Loucy (cell line): ENCODE measurements at regions not wholly inside any gene's neighbourhood (a gene's known extent, or its start where the extent isn't known, plus 50 kb on each side); places are given as distances from the start of the nearest gene placed in this dataset.

Experiments used
- H2AFZ ChIP-seq: fragments of 200-600 bp; sonication (generic); 2 replicates; pipeline ENCODE4 v1.6.0; 2016; ENCODE audit warnings: antibody characterized with exemption, mild to moderate bottlenecking, low read length, moderate library complexity
- H3F3A ChIP-seq: fragments of 200-600 bp; 2 replicates; pipeline ENCODE4 v1.6.0; 2016; ENCODE audit warnings: antibody characterized with exemption, low read depth, mild to moderate bottlenecking
- H3K27me3 ChIP-seq: fragments of 200-600 bp; sonication (generic); 2 replicates; pipeline ENCODE4 v1.6.1; 2014; ENCODE audit warnings: low read length, mild to moderate bottlenecking; ENCODE audit not compliant: insufficient read depth, poor library complexity, severe bottlenecking
- H3K36me3 ChIP-seq: fragments of 200-600 bp; sonication (generic); 2 replicates; pipeline ENCODE4 v1.6.1; 2016; ENCODE audit warnings: low read length; ENCODE audit not compliant: insufficient read depth
- H3K4me1 ChIP-seq: fragments of 200-600 bp; sonication (generic); 2 replicates; pipeline ENCODE4 v1.5.1; 2014; ENCODE audit warnings: low read length, mild to moderate bottlenecking; ENCODE audit not compliant: insufficient read depth, poor library complexity, severe bottlenecking
- H3K4me2 ChIP-seq: fragments of 200-600 bp; sonication (generic); 2 replicates; pipeline ENCODE4 v1.6.0; 2014; ENCODE audit warnings: antibody characterized with exemption, low read length, low read depth, mild to moderate bottlenecking; ENCODE audit not compliant: poor library complexity, severe bottlenecking
- H3K4me3 ChIP-seq: fragments of 200-600 bp; sonication (generic); 2 replicates; pipeline ENCODE4 v1.5.1; 2014; ENCODE audit warnings: low read length, mild to moderate bottlenecking, mixed read lengths; ENCODE audit not compliant: poor library complexity, severe bottlenecking
- H3K79me2 ChIP-seq: fragments of 200-600 bp; sonication (generic); 2 replicates; pipeline ENCODE4 v1.6.1; 2014; ENCODE audit warnings: low read length; ENCODE audit not compliant: insufficient read depth
- H3K9ac ChIP-seq: fragments of 200-600 bp; sonication (generic); 2 replicates; pipeline ENCODE4 v1.6.0; 2014; ENCODE audit warnings: mild to moderate bottlenecking, low read depth, low read length, moderate library complexity; ENCODE audit not compliant: poor library complexity, severe bottlenecking
- H3K9me2 ChIP-seq: fragments of 200-600 bp; sonication (generic); replicated peaks from 2 replicates; pipeline ENCODE4 v1.6.1; 2016; ENCODE audit warnings: low read depth, low read length, mixed read lengths
- H3K9me3 ChIP-seq: fragments of 200-600 bp; sonication (generic); 2 replicates; pipeline ENCODE4 v1.6.1; 2014; ENCODE audit warnings: mild to moderate bottlenecking, antibody characterized with exemption, low read length, low read depth; ENCODE audit not compliant: insufficient read depth
- H4K20me1 ChIP-seq: fragments of 200-600 bp; sonication (generic); 2 replicates; pipeline ENCODE4 v1.6.0; 2014; ENCODE audit warnings: antibody characterized with exemption, low read length, mild to moderate bottlenecking; ENCODE audit not compliant: insufficient read depth, poor library complexity, severe bottlenecking
- EZH2phosphoT487 ChIP-seq: fragments of 200-600 bp; IDR thresholded peaks from 2 replicates; pipeline ENCODE4 v1.6.1; 2018; ENCODE audit warnings: antibody characterized with exemption, mild to moderate bottlenecking, moderate library complexity, borderline replicate concordance
- TF ChIP-seq, protein P1 (sequence below): fragments of 200-600 bp; sonication (generic); conservative IDR thresholded peaks from 2 replicates; pipeline ENCODE4 v1.5.1; 2014; ENCODE audit warnings: mild to moderate bottlenecking, antibody characterized with exemption, low read length

DNA sequence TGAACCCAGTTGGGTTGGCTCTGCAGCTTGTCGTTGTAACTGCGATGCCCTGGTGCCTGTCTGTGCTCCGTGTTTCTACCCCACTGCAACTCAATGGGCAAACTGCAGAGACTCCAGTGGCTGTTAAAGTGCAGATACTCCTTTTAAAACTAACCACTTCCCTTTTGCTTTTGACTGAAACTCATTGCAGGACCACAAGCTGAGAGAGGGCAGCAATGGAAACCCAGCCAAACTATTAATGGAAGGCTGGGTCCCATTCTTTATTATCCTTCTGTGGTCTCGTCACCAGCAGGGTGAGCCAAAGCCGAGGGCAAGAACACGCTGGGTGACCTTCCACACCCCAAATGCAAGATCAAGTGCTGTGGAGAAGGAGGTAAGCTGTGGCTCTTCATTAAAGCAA, 910.4 kb downstream of the VRK1 start:
- no peaks in the 10 kb centered on the region for H3K9me3 ChIP-seq
- H2AFZ ChIP-seq: peak overlapping the region; percentile 60
- TF ChIP-seq, protein P1, sequence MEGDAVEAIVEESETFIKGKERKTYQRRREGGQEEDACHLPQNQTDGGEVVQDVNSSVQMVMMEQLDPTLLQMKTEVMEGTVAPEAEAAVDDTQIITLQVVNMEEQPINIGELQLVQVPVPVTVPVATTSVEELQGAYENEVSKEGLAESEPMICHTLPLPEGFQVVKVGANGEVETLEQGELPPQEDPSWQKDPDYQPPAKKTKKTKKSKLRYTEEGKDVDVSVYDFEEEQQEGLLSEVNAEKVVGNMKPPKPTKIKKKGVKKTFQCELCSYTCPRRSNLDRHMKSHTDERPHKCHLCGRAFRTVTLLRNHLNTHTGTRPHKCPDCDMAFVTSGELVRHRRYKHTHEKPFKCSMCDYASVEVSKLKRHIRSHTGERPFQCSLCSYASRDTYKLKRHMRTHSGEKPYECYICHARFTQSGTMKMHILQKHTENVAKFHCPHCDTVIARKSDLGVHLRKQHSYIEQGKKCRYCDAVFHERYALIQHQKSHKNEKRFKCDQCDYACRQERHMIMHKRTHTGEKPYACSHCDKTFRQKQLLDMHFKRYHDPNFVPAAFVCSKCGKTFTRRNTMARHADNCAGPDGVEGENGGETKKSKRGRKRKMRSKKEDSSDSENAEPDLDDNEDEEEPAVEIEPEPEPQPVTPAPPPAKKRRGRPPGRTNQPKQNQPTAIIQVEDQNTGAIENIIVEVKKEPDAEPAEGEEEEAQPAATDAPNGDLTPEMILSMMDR: peak; percentile 64
- no peak for TF ChIP-seq EZH2phosphoT487
- peak overlapping the region; percentile 25 for H3K9ac ChIP-seq
- 0 out of 2 replicates have a peak, but pooled peaks cover 5% of the 10 kb centered on the region for H3F3A ChIP-seq
- H3K4me2 ChIP-seq: peak overlapping the region; percentile 73
- H3K79me2 ChIP-seq: no peaks in the 10 kb centered on the region
- no peaks in the 10 kb centered on the region for H3K9me2 ChIP-seq
- H3K4me3 ChIP-seq: peak overlapping the region; percentile 55
- H3K27me3 ChIP-seq: no peaks in the 10 kb centered on the region
- no peaks in the 10 kb centered on the region for H3K36me3 ChIP-seq
- H3K4me1 ChIP-seq: peaks cover 48% of the 10 kb centered on the region
- no peaks in the 10 kb centered on the region for H4K20me1 ChIP-seq

DNA sequence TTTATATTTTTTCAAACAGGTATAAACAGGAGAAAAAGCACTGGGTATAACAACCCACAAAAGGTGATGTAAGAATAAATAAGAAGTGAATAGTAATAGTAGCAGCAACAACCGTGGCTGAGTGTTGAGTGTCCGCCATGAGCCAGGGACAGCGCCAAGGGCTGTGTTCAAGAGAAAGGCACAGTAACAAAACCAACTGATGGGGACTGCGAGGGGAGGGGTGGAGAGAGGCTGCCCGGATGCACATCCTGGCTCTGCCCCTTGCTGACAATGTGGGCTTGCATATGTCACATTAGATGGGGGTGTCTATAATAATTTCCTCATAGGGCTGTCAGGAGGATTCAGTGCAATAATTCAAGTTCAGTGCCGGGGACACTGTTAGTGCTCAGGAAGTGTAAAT, 912.4 kb downstream of the VRK1 start:
- H3K9me3 ChIP-seq: no peaks in the 10 kb centered on the region
- no peaks in the 10 kb centered on the region for H3K36me3 ChIP-seq
- H3F3A ChIP-seq: 0 out of 2 replicates have a peak, but pooled peaks cover 5% of the 10 kb centered on the region
- H3K9ac ChIP-seq: no peak overlapping the region
- TF ChIP-seq, protein P1: no peak
- TF ChIP-seq EZH2phosphoT487: no peak
- peaks cover 43% of the 10 kb centered on the region for H3K4me1 ChIP-seq
- no peak overlapping the region for H3K4me3 ChIP-seq
- no peak overlapping the region for H2AFZ ChIP-seq
- H3K4me2 ChIP-seq: no peak overlapping the region
- no peaks in the 10 kb centered on the region for H3K9me2 ChIP-seq
- no peaks in the 10 kb centered on the region for H3K79me2 ChIP-seq
- H4K20me1 ChIP-seq: no peaks in the 10 kb centered on the region
- no peaks in the 10 kb centered on the region for H3K27me3 ChIP-seq

DNA sequence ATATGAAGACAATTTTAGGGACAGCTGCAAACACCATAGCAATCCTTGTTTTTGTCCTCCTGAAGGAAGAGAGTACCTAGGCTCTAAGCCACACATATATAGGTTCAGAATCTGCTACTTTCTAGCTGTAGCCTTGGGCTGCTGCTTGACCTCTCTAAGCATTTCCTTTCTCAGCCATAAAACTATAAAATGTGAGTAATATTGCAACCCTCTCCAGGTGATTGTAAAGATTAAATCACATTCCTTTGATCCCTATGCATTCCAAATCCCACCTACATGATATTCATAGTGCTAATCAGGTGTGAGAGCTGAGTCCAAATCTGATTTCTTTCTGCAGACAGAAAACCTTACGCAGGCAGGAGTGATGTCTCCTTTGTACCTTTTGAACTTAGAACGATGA, 913.5 kb downstream of the VRK1 start:
- no peaks in the 10 kb centered on the region for H3K36me3 ChIP-seq
- no peaks in the 10 kb centered on the region for H4K20me1 ChIP-seq
- no peak for TF ChIP-seq EZH2phosphoT487
- TF ChIP-seq, protein P1: no peak
- no peaks in the 10 kb centered on the region for H3K9me2 ChIP-seq
- H3K9me3 ChIP-seq: no peaks in the 10 kb centered on the region
- H3K4me1 ChIP-seq: peaks cover 33% of the 10 kb centered on the region
- H3K27me3 ChIP-seq: no peaks in the 10 kb centered on the region
- no peaks in the 10 kb centered on the region for H3K79me2 ChIP-seq
- H3F3A ChIP-seq: 0 out of 2 replicates have a peak, but pooled peaks cover 5% of the 10 kb centered on the region
- H3K4me2 ChIP-seq: no peak overlapping the region
- no peak overlapping the region for H2AFZ ChIP-seq
- no peak overlapping the region for H3K4me3 ChIP-seq
- no peak overlapping the region for H3K9ac ChIP-seq
